HepG2 (cell line): ENCODE measurements at regions not wholly inside any gene's neighbourhood (a gene's known extent, or its start where the extent isn't known, plus 50 kb on each side); places are given as distances from the start of the nearest gene placed in this dataset.

Source experiments
- GATAD2A ChIP-seq: IDR thresholded peaks from 2 replicates; pipeline ENCODE4 v1.6.1; 2016
- MAX ChIP-seq: IDR thresholded peaks from 2 replicates; pipeline ENCODE4 v1.6.1; 2012; ENCODE audit warnings: inconsistent platforms
- RXRA ChIP-seq: sonication (generic); formaldehyde crosslinking; IDR thresholded peaks from 2 replicates; pipeline ENCODE4 v1.5.1; 2020; ENCODE audit warnings: missing genetic modification reagents
- ZNF234 ChIP-seq: sonication (generic); formaldehyde crosslinking; conservative IDR thresholded peaks from 2 replicates; pipeline ENCODE4 v1.5.1; 2020; ENCODE audit warnings: mild to moderate bottlenecking, missing genetic modification reagents

GRCh38 chr20:23212011-23212410, 125.9 kb upstream of the CD93 start:
- TF ChIP-seq MAX (no peak), GATAD2A (CRISPR knock-in tag) (no peak), RXRA (CRISPR knock-in tag) (no peak), ZNF234 (CRISPR knock-in tag) (no peak)
